ENCODE measurements at regions not wholly inside any gene's neighbourhood (a gene's known extent, or its start where the extent isn't known, plus 50 kb on each side); places are given as distances from the start of the nearest gene placed in this dataset.

DNA sequence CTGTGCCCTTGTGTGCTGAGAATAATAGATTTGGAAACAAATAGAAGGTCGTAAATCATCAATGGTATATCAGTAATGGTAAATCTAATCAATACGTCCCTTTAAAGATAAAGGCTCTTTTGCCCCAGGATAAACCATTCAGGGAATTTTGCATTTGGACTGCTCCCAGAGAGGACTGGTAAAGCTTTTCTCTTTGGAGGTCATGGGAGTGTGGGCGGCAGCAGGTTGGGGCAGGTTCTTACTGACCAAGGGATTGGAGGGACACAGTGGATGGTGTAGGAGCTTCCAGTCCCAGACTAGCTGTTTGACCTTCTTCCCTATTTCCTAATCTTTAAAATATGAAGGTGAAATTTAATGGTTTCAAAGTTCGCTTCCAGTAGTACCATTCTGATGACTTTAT, 87.8 kb upstream of the NTF3 start:
- Histone ChIP-seq H3K4me3 (ENCODE audit: insufficient read length, low read depth) (no peak overlapping the region), H3K9ac (ENCODE audit: insufficient read length, low read depth) (no peak overlapping the region), H3K36me3 (ENCODE audit: insufficient read depth, insufficient read length, low read length) (no peaks in the 10 kb centered on the region), H3K9me3 (ENCODE audit: insufficient read depth, low read length) (no peaks in the 10 kb centered on the region), H3K4me1 (ENCODE audit: insufficient read depth, insufficient read length) (peaks cover 4% of the 10 kb centered on the region), H3K27me3 (ENCODE audit: insufficient read depth, insufficient read length) (no peaks in the 10 kb centered on the region)
- TF ChIP-seq ZNF274 (IDR thresholded peaks at IDR 0.05; ENCODE audit: low read depth, low read length): no peak
- TF ChIP-seq SUZ12 (IDR thresholded peaks at IDR 0.05; ENCODE audit: extremely low read depth, insufficient read depth, insufficient read length): no peak
- TF ChIP-seq YY1 (IDR thresholded peaks at IDR 0.05; ENCODE audit: insufficient read depth, insufficient read length): no peak
- no peak for DNase-seq (ENCODE audit: low read depth, low spot score)

DNA sequence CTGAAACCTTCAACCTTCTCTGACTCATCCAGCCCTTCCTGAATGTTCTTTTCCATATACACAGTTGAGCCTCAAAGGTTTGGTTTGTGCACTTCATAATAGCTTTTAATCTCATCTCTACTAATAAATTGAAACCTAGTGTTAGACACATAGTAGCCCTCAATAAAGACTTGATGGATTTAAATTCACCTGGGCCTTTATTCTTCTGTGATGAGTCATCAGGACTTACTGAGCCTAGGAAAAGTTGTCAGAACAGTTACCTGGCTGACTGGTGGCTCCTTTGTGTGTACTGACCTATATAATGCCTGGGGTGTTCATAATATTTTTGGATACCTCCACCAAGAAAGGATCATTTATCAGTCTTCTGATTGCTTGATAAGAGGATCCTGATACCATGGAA, 86.4 kb upstream of the NTF3 start:
- DNase-seq (ENCODE audit: low read depth, low spot score): no peak
- H3K9me3 ChIP-seq (ENCODE audit: insufficient read depth, low read length): no peaks in the 10 kb centered on the region
- H3K27me3 ChIP-seq (ENCODE audit: insufficient read depth, insufficient read length): no peaks in the 10 kb centered on the region
- H3K9ac ChIP-seq (ENCODE audit: insufficient read length, low read depth): no peak overlapping the region
- H3K4me3 ChIP-seq (ENCODE audit: insufficient read length, low read depth): no peak overlapping the region
- H3K36me3 ChIP-seq (ENCODE audit: insufficient read depth, insufficient read length, low read length): no peaks in the 10 kb centered on the region
- H3K4me1 ChIP-seq (ENCODE audit: insufficient read depth, insufficient read length): peaks cover 4% of the 10 kb centered on the region
- TF ChIP-seq SUZ12 (IDR thresholded peaks at IDR 0.05; ENCODE audit: extremely low read depth, insufficient read depth, insufficient read length): no peak
- no peak for TF ChIP-seq ZNF274 (IDR thresholded peaks at IDR 0.05; ENCODE audit: low read depth, low read length)
- no peak for TF ChIP-seq YY1 (IDR thresholded peaks at IDR 0.05; ENCODE audit: insufficient read depth, insufficient read length)

DNA sequence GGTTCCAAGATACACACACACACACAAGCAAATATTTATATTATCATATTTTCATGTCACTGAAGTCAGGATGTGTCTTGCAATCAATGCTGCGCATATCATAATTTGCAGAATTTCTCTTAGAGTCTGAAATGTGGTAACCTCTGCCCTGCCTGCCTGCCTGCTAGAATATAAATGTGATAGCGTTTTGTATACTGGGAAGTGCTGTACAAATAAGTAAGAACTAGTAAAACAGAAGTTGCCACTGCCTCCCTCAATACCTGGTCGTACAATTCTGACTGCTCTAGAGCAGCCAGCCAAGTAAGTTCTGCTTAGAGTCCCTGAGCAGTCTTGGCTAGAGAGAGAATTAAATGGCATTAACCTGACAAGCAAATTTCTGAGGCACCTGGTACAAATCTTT, 83.9 kb upstream of the NTF3 start:
- TF ChIP-seq ZNF274 (IDR thresholded peaks at IDR 0.05; ENCODE audit: low read depth, low read length): no peak
- TF ChIP-seq YY1 (IDR thresholded peaks at IDR 0.05; ENCODE audit: insufficient read depth, insufficient read length): no peak
- TF ChIP-seq SUZ12 (IDR thresholded peaks at IDR 0.05; ENCODE audit: extremely low read depth, insufficient read depth, insufficient read length): no peak
- peaks cover 4% of the 10 kb centered on the region for H3K4me1 ChIP-seq (ENCODE audit: insufficient read depth, insufficient read length)

DNA sequence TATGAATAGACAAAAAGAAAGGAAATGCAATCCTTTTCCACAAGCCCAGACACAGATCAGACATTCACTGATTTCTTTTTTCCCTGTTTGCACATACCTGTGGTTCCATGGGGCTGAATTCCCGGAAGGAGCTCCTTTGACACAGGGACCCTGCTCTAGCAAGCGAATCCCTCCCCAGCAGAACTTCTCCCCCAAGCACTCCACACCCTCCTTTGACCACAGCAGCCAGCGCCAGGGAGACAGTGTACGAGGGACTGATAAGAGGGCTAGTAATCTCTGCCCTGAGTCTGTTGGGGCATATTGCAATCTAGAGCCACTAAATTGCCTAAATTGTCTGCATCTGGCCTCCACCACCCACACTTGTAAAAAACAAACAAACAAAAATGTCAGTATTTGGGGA, 83.4 kb upstream of the NTF3 start:
- H3K4me3 ChIP-seq (ENCODE audit: insufficient read length, low read depth): no peak overlapping the region
- TF ChIP-seq YY1 (IDR thresholded peaks at IDR 0.05; ENCODE audit: insufficient read depth, insufficient read length): no peak
- TF ChIP-seq ZNF274 (IDR thresholded peaks at IDR 0.05; ENCODE audit: low read depth, low read length): no peak
- no peak for TF ChIP-seq SUZ12 (IDR thresholded peaks at IDR 0.05; ENCODE audit: extremely low read depth, insufficient read depth, insufficient read length)
- no peaks in the 10 kb centered on the region for H3K36me3 ChIP-seq (ENCODE audit: insufficient read depth, insufficient read length, low read length)
- H3K4me1 ChIP-seq (ENCODE audit: insufficient read depth, insufficient read length): peaks cover 4% of the 10 kb centered on the region
- peaks cover 18% of the 10 kb centered on the region for H3K9me3 ChIP-seq (ENCODE audit: insufficient read depth, low read length)
- peak overlapping the region; percentile 34 for H3K9ac ChIP-seq (ENCODE audit: insufficient read length, low read depth)
- no peak for DNase-seq (ENCODE audit: low read depth, low spot score)
- no peaks in the 10 kb centered on the region for H3K27me3 ChIP-seq (ENCODE audit: insufficient read depth, insufficient read length)

More for the DNA sequence above, 83.9 kb upstream of the NTF3 start:
- Histone ChIP-seq H3K36me3 (ENCODE audit: insufficient read depth, insufficient read length, low read length) (no peaks in the 10 kb centered on the region), H3K9me3 (ENCODE audit: insufficient read depth, low read length) (peaks cover 15% of the 10 kb centered on the region), H3K9ac (ENCODE audit: insufficient read length, low read depth) (no peak overlapping the region), H3K27me3 (ENCODE audit: insufficient read depth, insufficient read length) (no peaks in the 10 kb centered on the region), H3K4me3 (ENCODE audit: insufficient read length, low read depth) (no peak overlapping the region)
- DNase-seq (ENCODE audit: low read depth, low spot score): no peak

DNA sequence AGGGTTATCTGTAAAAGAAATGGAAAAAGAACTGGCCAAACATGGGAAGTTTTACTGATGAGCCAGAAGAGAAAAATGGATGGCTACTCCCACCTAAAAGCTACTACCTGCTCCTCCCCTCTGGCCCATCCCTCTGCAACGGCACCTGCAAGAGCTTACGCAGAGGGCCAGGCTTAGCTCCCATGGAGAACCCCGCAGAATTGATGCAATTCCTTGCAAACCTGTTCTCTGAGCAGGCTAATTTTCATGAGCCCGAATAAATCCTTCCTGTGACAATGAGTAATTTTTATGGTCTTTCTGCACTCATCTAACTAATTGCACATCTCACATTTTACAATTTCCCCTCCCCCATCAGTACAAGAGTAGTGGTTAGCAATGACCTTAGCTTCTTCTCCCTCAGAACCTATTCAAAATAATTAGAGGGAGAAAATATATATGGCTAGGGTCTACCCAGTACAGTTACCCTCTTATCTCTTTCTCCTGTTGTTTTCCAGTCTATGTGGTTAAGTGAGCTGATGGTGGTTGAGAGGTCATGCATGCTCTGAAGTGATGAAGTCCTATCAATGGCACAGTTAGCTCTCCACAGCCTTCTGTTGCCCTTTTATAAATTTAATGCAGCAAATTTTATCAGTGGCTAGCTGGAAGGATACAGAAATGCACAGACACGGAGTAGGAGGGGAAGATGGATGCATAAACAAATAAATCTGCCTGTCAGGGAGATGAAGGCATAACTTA, 67.7 kb upstream of the NTF3 start:
- no peaks in the 10 kb centered on the region for H3K9me3 ChIP-seq (ENCODE audit: insufficient read depth, low read length)
- H3K4me3 ChIP-seq (ENCODE audit: insufficient read length, low read depth): no peak overlapping the region
- TF ChIP-seq ZNF274 (IDR thresholded peaks at IDR 0.05; ENCODE audit: low read depth, low read length) (no peak), SUZ12 (IDR thresholded peaks at IDR 0.05; ENCODE audit: extremely low read depth, insufficient read depth, insufficient read length) (no peak), YY1 (IDR thresholded peaks at IDR 0.05; ENCODE audit: insufficient read depth, insufficient read length) (no peak)
- H3K27me3 ChIP-seq (ENCODE audit: insufficient read depth, insufficient read length): no peaks in the 10 kb centered on the region
- H3K9ac ChIP-seq (ENCODE audit: insufficient read length, low read depth): no peak overlapping the region
- DNase-seq (ENCODE audit: low read depth, low spot score): no peak
- no peaks in the 10 kb centered on the region for H3K4me1 ChIP-seq (ENCODE audit: insufficient read depth, insufficient read length)
- peaks cover 3% of the 10 kb centered on the region for H3K36me3 ChIP-seq (ENCODE audit: insufficient read depth, insufficient read length, low read length)

DNA sequence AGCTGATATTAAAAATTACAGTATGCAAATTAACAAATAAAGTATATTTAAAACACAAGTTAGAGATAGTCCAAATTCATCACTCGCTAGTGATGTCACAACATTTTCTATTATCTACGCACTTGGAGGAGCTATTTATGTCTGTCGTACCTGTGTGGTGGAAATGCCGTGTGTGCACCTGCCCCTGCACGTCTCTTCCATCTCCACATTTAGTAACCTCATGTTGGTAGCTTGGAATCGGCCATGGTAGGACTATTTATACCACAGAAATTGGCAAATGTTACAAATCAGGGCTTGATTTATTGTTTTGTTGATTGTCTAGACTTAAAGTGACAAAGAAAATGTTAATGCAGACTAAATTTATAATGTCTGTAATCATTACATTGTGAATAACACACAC, 62.6 kb upstream of the NTF3 start:
- peaks cover 3% of the 10 kb centered on the region for H3K36me3 ChIP-seq (ENCODE audit: insufficient read depth, insufficient read length, low read length)
- TF ChIP-seq YY1 (IDR thresholded peaks at IDR 0.05; ENCODE audit: insufficient read depth, insufficient read length): no peak
- TF ChIP-seq ZNF274 (IDR thresholded peaks at IDR 0.05; ENCODE audit: low read depth, low read length): no peak
- no peak for TF ChIP-seq SUZ12 (IDR thresholded peaks at IDR 0.05; ENCODE audit: extremely low read depth, insufficient read depth, insufficient read length)
- DNase-seq (ENCODE audit: low read depth, low spot score): no peak
- no peak overlapping the region for H3K4me3 ChIP-seq (ENCODE audit: insufficient read length, low read depth)
- no peaks in the 10 kb centered on the region for H3K9me3 ChIP-seq (ENCODE audit: insufficient read depth, low read length)
- H3K27me3 ChIP-seq (ENCODE audit: insufficient read depth, insufficient read length): no peaks in the 10 kb centered on the region
- no peak overlapping the region for H3K9ac ChIP-seq (ENCODE audit: insufficient read length, low read depth)
- no peaks in the 10 kb centered on the region for H3K4me1 ChIP-seq (ENCODE audit: insufficient read depth, insufficient read length)

DNA sequence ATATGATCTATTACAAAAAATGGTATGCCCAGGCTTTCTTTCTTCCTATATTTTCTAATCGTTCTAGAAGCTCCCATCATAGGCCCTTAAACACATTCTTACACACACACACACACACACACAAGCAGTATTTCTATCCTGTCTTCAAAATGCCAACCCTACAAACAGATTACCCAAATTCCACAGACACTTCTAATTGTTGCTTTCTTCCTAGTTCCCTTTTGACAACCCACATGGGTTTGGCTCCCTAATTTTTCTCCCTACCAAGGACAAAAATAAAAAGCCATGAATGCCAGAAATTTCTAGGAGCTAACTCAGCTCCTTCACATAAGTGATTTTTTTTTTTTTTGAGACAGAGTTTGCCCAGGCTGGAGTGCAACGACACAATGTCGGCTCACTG, 60.3 kb upstream of the NTF3 start:
- H3K9ac ChIP-seq (ENCODE audit: insufficient read length, low read depth): no peak overlapping the region
- no peaks in the 10 kb centered on the region for H3K4me1 ChIP-seq (ENCODE audit: insufficient read depth, insufficient read length)
- no peaks in the 10 kb centered on the region for H3K9me3 ChIP-seq (ENCODE audit: insufficient read depth, low read length)
- no peaks in the 10 kb centered on the region for H3K27me3 ChIP-seq (ENCODE audit: insufficient read depth, insufficient read length)
- no peak overlapping the region for H3K4me3 ChIP-seq (ENCODE audit: insufficient read length, low read depth)
- TF ChIP-seq ZNF274 (IDR thresholded peaks at IDR 0.05; ENCODE audit: low read depth, low read length) (no peak), SUZ12 (IDR thresholded peaks at IDR 0.05; ENCODE audit: extremely low read depth, insufficient read depth, insufficient read length) (no peak), YY1 (IDR thresholded peaks at IDR 0.05; ENCODE audit: insufficient read depth, insufficient read length) (no peak)
- H3K36me3 ChIP-seq (ENCODE audit: insufficient read depth, insufficient read length, low read length): peaks cover 3% of the 10 kb centered on the region
- no peak for DNase-seq (ENCODE audit: low read depth, low spot score)
